ENCODE measurements at regions not wholly inside any gene's neighbourhood (a gene's known extent, or its start where the extent isn't known, plus 50 kb on each side); places are given as distances from the start of the nearest gene placed in this dataset.

GRCh38 chr14:62599616-62600385, 445.5 kb downstream of the KCNH5 start:
- POLR2A ChIA-PET = no interaction called here
- Histone ChIP-seq H3K9me3 (replicated peaks; ENCODE audit: control insufficient read depth, insufficient read depth, low read depth, low read length) (no peaks in the 10 kb centered on the region), H3K27me3 (ENCODE audit: control insufficient read depth in 2 of 2, insufficient read depth in 2 of 2, low read length in 2 of 2) (no peaks in the 10 kb centered on the region), H3K4me2 (ENCODE audit: insufficient read depth, low read length) (no peak overlapping the region), H3K4me1 (replicated peaks in 1 of 2; ENCODE audit: control insufficient read depth in 2 of 2, insufficient read depth in 2 of 2, low read length in 2 of 2) (no peaks in the 10 kb centered on the region), H2AFZ (ENCODE audit: low read depth, low read length) (no peak overlapping the region), H3K9me1 (ENCODE audit: control insufficient read depth, insufficient read depth, low read length) (no peaks in the 10 kb centered on the region), H3K36me3 (ENCODE audit: control insufficient read depth, insufficient read depth, low read length) (no peaks in the 10 kb centered on the region), H3K9ac (ENCODE audit: insufficient read depth in 1 of 2, low read depth in 2 of 2, low read length in 2 of 2) (no peak overlapping the region), H4K20me1 (replicated peaks; ENCODE audit: control insufficient read depth, insufficient read depth, low read length) (no peaks in the 10 kb centered on the region), H3K27ac (ENCODE audit: extremely low read depth, low read depth, low read length) (no peak overlapping the region), H3K4me3 (no peak overlapping the region), H3K79me2 (ENCODE audit: control insufficient read depth, insufficient read depth, low read length) (no peaks in the 10 kb centered on the region)
- CTCF ChIA-PET (ENCODE audit: low intra/inter-chr PET ratio) = no interaction called here
- ATAC-seq = no peak
- WGBS (ENCODE audit: insufficient coverage, low coverage, missing lambda C conversion rate) = 0% methylated on average over 2 of the region's 2 CpGs
- no peak for DNase-seq (ENCODE audit: extremely low read depth in 1 of 4, low spot score in 3 of 4)
- in situ Hi-C loops (cut with MboI) (no loop called here), intact Hi-C loops (cut with micrococcal nuclease) (no loop called here)
- no peak for FAIRE-seq
- BruUV-seq (replicated peaks) = no TSS peak
- TF ChIP-seq MIER1 (IDR thresholded peaks at IDR 0.05; ENCODE audit: low read depth) (no peak), SMAD2 (IDR thresholded peaks at IDR 0.05; ENCODE audit: low read depth, low read length) (no peak), CEBPZ (IDR thresholded peaks at IDR 0.05; ENCODE audit: borderline replicate concordance, low read depth, low read length) (no peak), SRSF9 (IDR thresholded peaks at IDR 0.05; ENCODE audit: borderline replicate concordance, low read depth, low read length) (no peak), ZNF318 (IDR thresholded peaks at IDR 0.05; ENCODE audit: borderline replicate concordance in 1 of 2, low read depth in 1 of 2) (no peak), MBD1 (CRISPR knock-in tag; IDR thresholded peaks at IDR 0.05) (no peak), IRF2 (CRISPR knock-in tag; IDR thresholded peaks at IDR 0.05) (no peak), KLF16 (IDR thresholded peaks at IDR 0.05) (no peak)
